ENCODE measurements at regions not wholly inside any gene's neighbourhood (a gene's known extent, or its start where the extent isn't known, plus 50 kb on each side); places are given as distances from the start of the nearest gene placed in this dataset.

- no peak for TF ChIP-seq CTCF (IDR thresholded peaks at IDR 0.05)
- TF ChIP-seq EP300 (IDR thresholded peaks at IDR 0.05), result no peak
Observed at GRCh38 chr15:52976516-52977075, 186.5 kb upstream of the ONECUT1 start.
